ENCODE measurements at regions not wholly inside any gene's neighbourhood (a gene's known extent, or its start where the extent isn't known, plus 50 kb on each side); places are given as distances from the start of the nearest gene placed in this dataset.

GRCh38 chr13:63595811-63596210, 2180.2 kb upstream of the PCDH20 start:
- TF ChIP-seq CTCF (IDR thresholded peaks at IDR 0.05): no peak

GRCh38 chr13:63586467-63586866, 2170.8 kb upstream of the PCDH20 start:
- TF ChIP-seq CTCF (IDR thresholded peaks at IDR 0.05): no peak

DNA sequence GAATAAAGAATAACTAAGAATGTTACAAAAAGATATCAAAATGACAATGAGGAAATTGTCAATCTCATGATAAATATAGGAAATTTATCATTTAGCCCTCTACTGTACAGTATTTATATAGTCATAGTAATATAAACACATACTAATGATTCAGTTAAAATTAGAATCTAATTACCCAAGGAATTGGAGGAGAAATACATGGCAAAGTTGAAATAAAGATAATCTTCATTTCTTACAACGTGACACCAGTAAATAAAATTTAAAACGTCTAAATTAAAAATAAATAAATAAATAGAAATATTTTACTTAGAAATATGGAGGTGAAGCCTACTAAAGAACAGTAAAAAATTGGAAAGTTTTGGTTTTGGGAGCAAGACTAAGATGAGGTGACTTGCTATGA, 2163.1 kb upstream of the PCDH20 start:
- TF ChIP-seq CTCF (IDR thresholded peaks at IDR 0.05): no peak

DNA sequence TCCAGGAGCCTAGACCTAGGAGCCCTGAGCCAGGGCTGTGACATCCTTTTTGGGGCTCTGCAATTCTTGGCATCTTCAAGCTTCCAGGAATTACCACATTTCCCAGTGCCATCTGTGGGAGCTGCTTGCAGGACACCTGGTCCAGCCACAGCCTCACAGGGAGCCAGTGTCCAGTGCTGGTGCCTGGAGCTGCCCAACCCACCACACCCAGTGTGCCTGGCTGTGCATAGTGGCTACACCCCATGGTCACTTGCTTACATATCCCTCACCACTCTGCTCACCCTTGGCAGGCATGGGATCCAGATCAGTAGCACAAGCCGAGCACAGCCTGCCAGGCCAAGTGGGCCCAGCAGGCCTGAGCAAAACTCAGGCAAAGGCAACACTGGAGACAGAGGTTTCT, 2151.4 kb upstream of the PCDH20 start:
- no peak for TF ChIP-seq CTCF (IDR thresholded peaks at IDR 0.05)

- TF ChIP-seq CTCF (IDR thresholded peaks at IDR 0.05): no peak
Observed at GRCh38 chr13:63554157-63554556, 2138.5 kb upstream of the PCDH20 start.

- no peak for TF ChIP-seq CTCF (IDR thresholded peaks at IDR 0.05)
Observed at GRCh38 chr13:63551731-63552130, 2136.1 kb upstream of the PCDH20 start.

- TF ChIP-seq CTCF (IDR thresholded peaks at IDR 0.05): no peak
Observed at GRCh38 chr13:63546524-63546923, 2130.9 kb upstream of the PCDH20 start.

DNA sequence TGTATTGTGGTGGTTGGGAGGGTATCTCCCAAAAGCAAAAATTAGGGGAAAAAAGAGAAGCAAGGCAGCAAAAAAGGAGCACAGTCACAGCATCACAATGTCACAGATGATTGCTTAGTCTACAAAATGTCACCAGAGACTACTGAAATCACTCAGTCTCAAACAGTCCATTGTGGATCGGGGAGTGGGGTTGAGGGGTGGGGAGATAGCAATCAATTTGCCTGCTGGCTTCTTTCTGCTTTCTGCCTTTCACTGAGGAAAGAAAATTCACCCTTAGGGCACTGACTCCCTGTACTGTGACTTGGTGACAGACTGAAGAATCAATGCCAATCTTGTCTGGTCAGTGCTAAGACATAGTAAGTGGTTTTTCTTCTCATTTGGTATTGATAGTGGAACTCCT, 2127.1 kb upstream of the PCDH20 start:
- TF ChIP-seq CTCF (IDR thresholded peaks at IDR 0.05): no peak

Data from LNCAP (cell line).